ENCODE measurements at regions not wholly inside any gene's neighbourhood (a gene's known extent, or its start where the extent isn't known, plus 50 kb on each side); places are given as distances from the start of the nearest gene placed in this dataset.

DNA sequence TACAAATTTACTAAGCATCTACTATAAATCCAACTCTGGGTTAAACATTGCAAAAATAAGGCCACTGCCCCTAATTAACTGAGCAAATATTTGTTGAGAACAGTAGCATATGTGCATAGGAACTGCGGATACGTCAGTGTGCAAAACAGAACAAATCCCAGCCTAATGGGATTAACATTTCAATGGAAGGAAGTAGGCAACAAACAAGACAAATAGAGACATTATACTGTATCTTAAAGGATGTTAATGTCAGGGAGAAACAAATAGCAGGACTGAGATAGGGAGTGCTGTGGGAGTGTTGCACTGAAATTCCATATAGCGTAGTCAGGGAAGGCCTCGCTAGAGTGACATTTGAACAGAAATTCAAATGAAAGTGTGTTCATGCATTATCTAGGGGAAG lies 89.7 kb upstream of the KCNAB1 start:
- TF ChIP-seq POLR2AphosphoS5 (IDR thresholded peaks at IDR 0.05; ENCODE audit: low read depth) (no peak), EZH2phosphoT487 (IDR thresholded peaks at IDR 0.05; ENCODE audit: unreplicated experiment) (no peak), NANOG (IDR thresholded peaks at IDR 0.05; ENCODE audit: borderline replicate concordance) (no peak), EZH2 (IDR thresholded peaks at IDR 0.05; ENCODE audit: low read depth, unreplicated experiment) (no peak), CREB1 (CRISPR knock-in tag; IDR thresholded peaks at IDR 0.05; ENCODE audit: low read depth) (no peak), JUNB (IDR thresholded peaks at IDR 0.05; ENCODE audit: unreplicated experiment) (no peak)
- TF ChIP-seq, protein P1, sequence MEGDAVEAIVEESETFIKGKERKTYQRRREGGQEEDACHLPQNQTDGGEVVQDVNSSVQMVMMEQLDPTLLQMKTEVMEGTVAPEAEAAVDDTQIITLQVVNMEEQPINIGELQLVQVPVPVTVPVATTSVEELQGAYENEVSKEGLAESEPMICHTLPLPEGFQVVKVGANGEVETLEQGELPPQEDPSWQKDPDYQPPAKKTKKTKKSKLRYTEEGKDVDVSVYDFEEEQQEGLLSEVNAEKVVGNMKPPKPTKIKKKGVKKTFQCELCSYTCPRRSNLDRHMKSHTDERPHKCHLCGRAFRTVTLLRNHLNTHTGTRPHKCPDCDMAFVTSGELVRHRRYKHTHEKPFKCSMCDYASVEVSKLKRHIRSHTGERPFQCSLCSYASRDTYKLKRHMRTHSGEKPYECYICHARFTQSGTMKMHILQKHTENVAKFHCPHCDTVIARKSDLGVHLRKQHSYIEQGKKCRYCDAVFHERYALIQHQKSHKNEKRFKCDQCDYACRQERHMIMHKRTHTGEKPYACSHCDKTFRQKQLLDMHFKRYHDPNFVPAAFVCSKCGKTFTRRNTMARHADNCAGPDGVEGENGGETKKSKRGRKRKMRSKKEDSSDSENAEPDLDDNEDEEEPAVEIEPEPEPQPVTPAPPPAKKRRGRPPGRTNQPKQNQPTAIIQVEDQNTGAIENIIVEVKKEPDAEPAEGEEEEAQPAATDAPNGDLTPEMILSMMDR (conservative IDR thresholded peaks at IDR 0.05; ENCODE audit: low read depth in 2 of 2) = no peak
- TF ChIP-seq, protein P2, sequence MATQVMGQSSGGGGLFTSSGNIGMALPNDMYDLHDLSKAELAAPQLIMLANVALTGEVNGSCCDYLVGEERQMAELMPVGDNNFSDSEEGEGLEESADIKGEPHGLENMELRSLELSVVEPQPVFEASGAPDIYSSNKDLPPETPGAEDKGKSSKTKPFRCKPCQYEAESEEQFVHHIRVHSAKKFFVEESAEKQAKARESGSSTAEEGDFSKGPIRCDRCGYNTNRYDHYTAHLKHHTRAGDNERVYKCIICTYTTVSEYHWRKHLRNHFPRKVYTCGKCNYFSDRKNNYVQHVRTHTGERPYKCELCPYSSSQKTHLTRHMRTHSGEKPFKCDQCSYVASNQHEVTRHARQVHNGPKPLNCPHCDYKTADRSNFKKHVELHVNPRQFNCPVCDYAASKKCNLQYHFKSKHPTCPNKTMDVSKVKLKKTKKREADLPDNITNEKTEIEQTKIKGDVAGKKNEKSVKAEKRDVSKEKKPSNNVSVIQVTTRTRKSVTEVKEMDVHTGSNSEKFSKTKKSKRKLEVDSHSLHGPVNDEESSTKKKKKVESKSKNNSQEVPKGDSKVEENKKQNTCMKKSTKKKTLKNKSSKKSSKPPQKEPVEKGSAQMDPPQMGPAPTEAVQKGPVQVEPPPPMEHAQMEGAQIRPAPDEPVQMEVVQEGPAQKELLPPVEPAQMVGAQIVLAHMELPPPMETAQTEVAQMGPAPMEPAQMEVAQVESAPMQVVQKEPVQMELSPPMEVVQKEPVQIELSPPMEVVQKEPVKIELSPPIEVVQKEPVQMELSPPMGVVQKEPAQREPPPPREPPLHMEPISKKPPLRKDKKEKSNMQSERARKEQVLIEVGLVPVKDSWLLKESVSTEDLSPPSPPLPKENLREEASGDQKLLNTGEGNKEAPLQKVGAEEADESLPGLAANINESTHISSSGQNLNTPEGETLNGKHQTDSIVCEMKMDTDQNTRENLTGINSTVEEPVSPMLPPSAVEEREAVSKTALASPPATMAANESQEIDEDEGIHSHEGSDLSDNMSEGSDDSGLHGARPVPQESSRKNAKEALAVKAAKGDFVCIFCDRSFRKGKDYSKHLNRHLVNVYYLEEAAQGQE (IDR thresholded peaks at IDR 0.05; ENCODE audit: unreplicated experiment) = no peak
- TF ChIP-seq, protein P3, sequence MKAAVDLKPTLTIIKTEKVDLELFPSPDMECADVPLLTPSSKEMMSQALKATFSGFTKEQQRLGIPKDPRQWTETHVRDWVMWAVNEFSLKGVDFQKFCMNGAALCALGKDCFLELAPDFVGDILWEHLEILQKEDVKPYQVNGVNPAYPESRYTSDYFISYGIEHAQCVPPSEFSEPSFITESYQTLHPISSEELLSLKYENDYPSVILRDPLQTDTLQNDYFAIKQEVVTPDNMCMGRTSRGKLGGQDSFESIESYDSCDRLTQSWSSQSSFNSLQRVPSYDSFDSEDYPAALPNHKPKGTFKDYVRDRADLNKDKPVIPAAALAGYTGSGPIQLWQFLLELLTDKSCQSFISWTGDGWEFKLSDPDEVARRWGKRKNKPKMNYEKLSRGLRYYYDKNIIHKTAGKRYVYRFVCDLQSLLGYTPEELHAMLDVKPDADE (IDR thresholded peaks at IDR 0.05) = no peak
